H1 (cell line): ENCODE measurements at regions not wholly inside any gene's neighbourhood (a gene's known extent, or its start where the extent isn't known, plus 50 kb on each side); places are given as distances from the start of the nearest gene placed in this dataset.

Source experiments
- CTCF ChIA-PET: fragments of 300-600 bp; sonication (Branson Sonifier 250); formaldehyde crosslinking; loops from one replicate; lab custom pipeline; 2021; ENCODE audit not compliant: partially characterized antibody; lab: Charles Lee
- POLR2A ChIA-PET: fragments of 300-600 bp; sonication (Branson Sonifier 250); formaldehyde crosslinking; loops from one replicate; lab custom pipeline; 2021; ENCODE audit warnings: inconsistent platforms; ENCODE audit not compliant: partially characterized antibody; lab: Charles Lee
- DNase-seq, 2 experiments: peaks; one replicate each; pipeline versions ENCODE4 v3.0.0 to v3.0.0-alpha.2; 2010 to 2022; ENCODE audit warnings: low spot score in 2 of 2, low read depth in 1 of 2, mixed read lengths in 1 of 2
- FAIRE-seq: peaks from 2 replicates; lab custom pipeline; 2011; peaks lifted over from hg19 to GRCh38; lab: Jason Lieb, UNC
- H2AFZ ChIP-seq: 2 replicates; pipeline ENCODE4 v1.8.1; 2012; ENCODE audit warnings: low read length, inconsistent platforms
- H2AK5ac ChIP-seq: 2 replicates; pipeline ENCODE4 v1.6.1; 2013; ENCODE audit warnings: low read depth, low read length
- H2BK120ac ChIP-seq: replicated peaks from 2 replicates; pipeline ENCODE3; 2013; ENCODE audit warnings: low read depth, low read length, inconsistent platforms
- H2BK12ac ChIP-seq: 2 replicates; pipeline ENCODE4 v1.6.1; 2013; ENCODE audit warnings: low read depth, low read length
- H2BK15ac ChIP-seq: 2 replicates; pipeline ENCODE4 v1.6.1; 2013; ENCODE audit warnings: low read length
- H2BK20ac ChIP-seq: 2 replicates; pipeline ENCODE4 v1.6.1; 2013; ENCODE audit warnings: low read length
- H2BK5ac ChIP-seq: 2 replicates; pipeline ENCODE4 v1.6.1; 2013; ENCODE audit warnings: low read depth, low read length
- H3K14ac ChIP-seq: 2 replicates; pipeline ENCODE4 v1.6.1; 2013; ENCODE audit warnings: inconsistent platforms; ENCODE audit not compliant: insufficient read length
- H3K18ac ChIP-seq: 2 replicates; pipeline ENCODE4 v1.6.1; 2013; ENCODE audit warnings: low read length; ENCODE audit errors: extremely low read depth
- H3K23ac ChIP-seq: 2 replicates; pipeline ENCODE4 v1.6.1; 2013; ENCODE audit warnings: inconsistent platforms; ENCODE audit not compliant: insufficient read length
- H3K23me2 ChIP-seq: 2 replicates; pipeline ENCODE4 v1.6.1; 2013; ENCODE audit warnings: low read depth, low read length
- H3K27ac ChIP-seq: 2 replicates; pipeline ENCODE4 v1.6.1; 2011; ENCODE audit warnings: low read depth, low read length, inconsistent platforms
- H3K27me3 ChIP-seq, 4 experiments: replicated peaks in 1 of 4; 1 replicate in 1 of 4; 2 replicates in 3 of 4; pipeline versions ENCODE4 v1.6.1 to v1.8.1; 2011 to 2013; ENCODE audit warnings: low read length in 3 of 4, mild to moderate bottlenecking in 3 of 4, inconsistent platforms in 2 of 4, mixed read lengths in 2 of 4, moderate library complexity in 1 of 4; ENCODE audit not compliant: control insufficient read depth in 3 of 4, insufficient read depth in 3 of 4; ENCODE audit errors: extremely low read depth in 1 of 4
- H3K36me3 ChIP-seq, 4 experiments: 2 replicates each; pipeline versions ENCODE4 v1.6.1 to v1.8.1; 2011 to 2013; ENCODE audit warnings: mild to moderate bottlenecking in 4 of 4, low read length in 3 of 4, moderate library complexity in 2 of 4, control low read depth in 1 of 4, inconsistent platforms in 1 of 4; ENCODE audit not compliant: insufficient read depth in 4 of 4, control insufficient read depth in 2 of 4
- H3K4ac ChIP-seq: replicated peaks from 2 replicates; pipeline ENCODE3; 2013; ENCODE audit warnings: low read length, low read depth, mixed read lengths, inconsistent platforms; ENCODE audit not compliant: insufficient read length
- H3K4me1 ChIP-seq, 4 experiments: replicated peaks in 1 of 4; 1 replicate in 1 of 4; 2 replicates in 3 of 4; pipeline versions ENCODE4 v1.6.1 to v1.8.1; 2011 to 2013; ENCODE audit warnings: low read length in 3 of 4, inconsistent platforms in 2 of 4, mixed read lengths in 1 of 4; ENCODE audit not compliant: insufficient read depth in 4 of 4, control insufficient read depth in 3 of 4
- H3K4me2 ChIP-seq, 2 experiments: 2 replicates each; pipeline versions ENCODE4 v1.6.1 to v1.8.1; 2011 to 2013; ENCODE audit warnings: low read depth in 2 of 2, low read length in 2 of 2, control low read depth in 1 of 2, inconsistent platforms in 1 of 2, mild to moderate bottlenecking in 1 of 2; ENCODE audit not compliant: insufficient read depth in 1 of 2
- H3K4me3 ChIP-seq, 4 experiments: fragments of 200-600, 300-600 bp in 1 of 4; sonication (generic), shearing (Covaris generic), sonication (Bioruptor Twin) in 1 of 4; 2 replicates each; pipeline versions ENCODE4 v1.5.1 to v1.8.1; 2011 to 2016; ENCODE audit warnings: low read length in 4 of 4, low read depth in 3 of 4, control low read depth in 2 of 4, inconsistent platforms in 2 of 4, mild to moderate bottlenecking in 2 of 4, mixed read lengths in 1 of 4, moderate library complexity in 1 of 4; ENCODE audit not compliant: insufficient read depth in 2 of 4; ENCODE audit errors: extremely low read depth in 1 of 4
- H3K56ac ChIP-seq: replicated peaks from 2 replicates; pipeline ENCODE3; 2013; ENCODE audit warnings: low read depth, mild to moderate bottlenecking, mixed read lengths, low read length, inconsistent platforms; ENCODE audit not compliant: insufficient read length
- H3K79me1 ChIP-seq: 2 replicates; pipeline ENCODE4 v1.6.1; 2013; ENCODE audit warnings: low read depth, low read length, control low read depth
- H3K79me2 ChIP-seq, 2 experiments: 2 replicates each; pipeline versions ENCODE4 v1.6.1 to v1.8.1; 2012 to 2013; ENCODE audit warnings: low read length in 2 of 2, mild to moderate bottlenecking in 2 of 2, inconsistent platforms in 1 of 2; ENCODE audit not compliant: insufficient read depth in 2 of 2, control insufficient read depth in 1 of 2
- H3K9ac ChIP-seq, 4 experiments: replicated peaks in 1 of 4; 1 replicate in 1 of 4; 2 replicates in 3 of 4; pipeline versions ENCODE4 v1.6.1 to v1.8.1; 2011 to 2013; ENCODE audit warnings: low read depth in 3 of 4, low read length in 3 of 4, control low read depth in 2 of 4, mild to moderate bottlenecking in 2 of 4, moderate library complexity in 2 of 4, inconsistent platforms in 1 of 4; ENCODE audit errors: extremely low read depth in 1 of 4
- H3K9me3 ChIP-seq, 2 experiments: 2 replicates each; pipeline versions ENCODE4 v1.6.1 to v1.8.1; 2012 to 2013; ENCODE audit warnings: mild to moderate bottlenecking in 2 of 2, moderate library complexity in 2 of 2, control low read depth in 1 of 2, inconsistent platforms in 1 of 2, low read depth in 1 of 2, low read length in 1 of 2, mixed read lengths in 1 of 2; ENCODE audit not compliant: insufficient read depth in 2 of 2
- H4K20me1 ChIP-seq, 2 experiments: replicated peaks in 1 of 2; 2 replicates each; pipeline versions ENCODE3 to v1.8.1; 2011 to 2013; ENCODE audit warnings: inconsistent platforms in 2 of 2, low read length in 2 of 2, mild to moderate bottlenecking in 1 of 2; ENCODE audit not compliant: insufficient read depth in 2 of 2, control insufficient read depth in 1 of 2
- H4K5ac ChIP-seq: 2 replicates; pipeline ENCODE4 v1.6.1; 2013; ENCODE audit warnings: low read length, low read depth, mixed read lengths, inconsistent platforms; ENCODE audit not compliant: insufficient read length
- H4K8ac ChIP-seq: 2 replicates; pipeline ENCODE4 v1.8.0; 2013; ENCODE audit warnings: mild to moderate bottlenecking, moderate library complexity, low read length, inconsistent platforms; ENCODE audit not compliant: insufficient read depth; ENCODE audit errors: extremely low read depth
- H4K91ac ChIP-seq: replicated peaks from 2 replicates; pipeline ENCODE3; 2013; ENCODE audit warnings: low read length, mixed read lengths, inconsistent platforms; ENCODE audit not compliant: insufficient read length
- CHD2 ChIP-seq: IDR thresholded peaks from 2 replicates; pipeline ENCODE4 v1.6.1; 2012; ENCODE audit warnings: low read length, improper control_type of control experiment
- EGR1 ChIP-seq: IDR thresholded peaks from 2 replicates; pipeline ENCODE4 v1.6.1; 2011; ENCODE audit warnings: low read depth, low read length, borderline replicate concordance
- GABPA ChIP-seq: IDR thresholded peaks from 2 replicates; pipeline ENCODE4 v1.6.1; 2011; ENCODE audit warnings: mild to moderate bottlenecking, low read length, moderate library complexity, borderline replicate concordance; ENCODE audit not compliant: insufficient read depth
- JUN ChIP-seq: IDR thresholded peaks from 2 replicates; pipeline ENCODE4 v1.6.1; 2011; ENCODE audit warnings: low read depth, mild to moderate bottlenecking, improper control_type of control experiment, low read length
- KDM5A ChIP-seq: fragments of 200-600 bp; IDR thresholded peaks from 2 replicates; pipeline ENCODE4 v1.7.1; 2012; ENCODE audit warnings: mild to moderate bottlenecking, low read length, inconsistent platforms, mixed read lengths
- POU5F1 ChIP-seq: IDR thresholded peaks from 2 replicates; pipeline ENCODE4 v1.6.1; 2011; ENCODE audit warnings: low read depth, mild to moderate bottlenecking, low read length, moderate library complexity
- RAD21 ChIP-seq, 2 experiments: IDR thresholded peaks in 1 of 2; conservative IDR thresholded peaks in 1 of 2; 2 replicates each; pipeline ENCODE4 v1.6.1; 2011; ENCODE audit warnings: low read depth in 2 of 2, low read length in 2 of 2, improper control_type of control experiment in 1 of 2, inconsistent platforms in 1 of 2, mild to moderate bottlenecking in 1 of 2, moderate library complexity in 1 of 2
- SRF ChIP-seq: IDR thresholded peaks from 2 replicates; pipeline ENCODE4 v1.6.1; 2011; ENCODE audit warnings: mild to moderate bottlenecking, low read depth, low read length, moderate library complexity
- WGBS, 2 experiments: shearing (Covaris generic) in 1 of 2; methylation state at CpG; one replicate each; pipeline versions ENCODE4 v1.1.6 to v1.1.7; 2013 to 2015; ENCODE audit warnings: low lambda C conversion rate in 2 of 2, mixed read lengths in 2 of 2, inconsistent platforms in 1 of 2, low coverage in 1 of 2, missing lambda C conversion rate in 1 of 2; ENCODE audit not compliant: insufficient replicate concordance in 2 of 2, insufficient coverage in 1 of 2, insufficient read length in 1 of 2; ENCODE audit errors: extremely low coverage in 1 of 2, missing lambda C conversion rate in 1 of 2; 5-methylcytosine and 5-hydroxymethylcytosine counted together

- Histone ChIP-seq H2BK120ac (no peak overlapping the region), H3K4me1 (no peaks in the 10 kb centered on the region), H3K23me2 (no peaks in the 10 kb centered on the region), H3K4ac (no peak overlapping the region), H3K27me3 (no peaks in the 10 kb centered on the region), H3K4me2 (no peak overlapping the region), H2BK12ac (no peak overlapping the region), H3K9me3 (no peaks in the 10 kb centered on the region), H2BK20ac (no peak overlapping the region), H3K79me2 (no peaks in the 10 kb centered on the region), H2AK5ac (no peak overlapping the region), H4K5ac (no peak overlapping the region), H3K27ac (no peak overlapping the region), H3K18ac (no peak overlapping the region), H2BK5ac (no peak overlapping the region), H3K4me3 (no peak overlapping the region), H3K36me3 (no peaks in the 10 kb centered on the region), H3K23ac (no peak overlapping the region), H3K14ac (no peak overlapping the region), H3K56ac (no peak overlapping the region), H3K79me1 (no peaks in the 10 kb centered on the region), H2AFZ (no peak overlapping the region), H4K20me1 (no peaks in the 10 kb centered on the region), H4K8ac (no peak overlapping the region), H3K9ac (no peak overlapping the region), H2BK15ac (no peak overlapping the region), H4K91ac (no peak overlapping the region)
- TF ChIP-seq SRF: no peak
- TF ChIP-seq GABPA: no peak
- TF ChIP-seq POU5F1: no peak
- no peak for TF ChIP-seq KDM5A
- TF ChIP-seq JUN: no peak
- no peak for TF ChIP-seq EGR1
- no peak for TF ChIP-seq CHD2
- TF ChIP-seq RAD21 (IDR thresholded peaks at IDR 0.05 in 1 of 2, conservative IDR thresholded peaks at IDR 0.05 in 1 of 2; ENCODE audit: low read depth in 2 of 2, low read length in 2 of 2): no peak
- no peak for FAIRE-seq
- DNase-seq: no peak
- WGBS, 2 experiments: 75% methylated on average over 4 of the region's 4 CpGs; no CpG with 5 or more reads in 1 of the 2 experiments
- ChIA-PET POLR2A (no interaction called here), CTCF (no interaction called here)
These were observed 71.8 kb upstream of the LRCH1 start for GRCh38 chr13:46481166-46481565.
